ENCODE measurements at regions not wholly inside any gene's neighbourhood (a gene's known extent, or its start where the extent isn't known, plus 50 kb on each side); places are given as distances from the start of the nearest gene placed in this dataset.

DNA sequence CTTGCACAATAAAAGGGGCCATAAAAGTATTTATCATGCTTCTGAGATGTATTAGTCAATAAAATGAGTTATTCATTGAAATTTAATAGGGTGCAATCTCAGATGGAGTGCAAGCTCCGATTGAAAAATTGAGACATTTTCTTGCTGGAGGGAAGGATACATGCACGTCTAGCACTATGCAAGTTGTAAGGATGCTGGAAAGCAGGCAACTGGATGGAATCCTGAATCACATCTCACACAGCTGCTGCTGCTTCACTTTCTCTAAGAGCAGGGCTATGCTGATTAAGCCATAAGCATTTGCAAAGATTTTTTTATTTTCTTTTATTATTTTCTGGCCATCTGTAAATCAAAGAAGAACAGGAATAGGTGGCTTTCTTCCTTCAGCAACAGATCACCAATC lies 308.8 kb upstream of the EPHA7 start:
- Histone ChIP-seq H2AFZ (ENCODE audit: low read length) (no peak overlapping the region), H3K4me2 (ENCODE audit: extremely low read depth, insufficient read depth, low read length) (no peak overlapping the region), H3K4me3 (replicated peaks in 1 of 4; ENCODE audit: control extremely low read depth in 1 of 4, insufficient read depth in 1 of 4, low read depth in 3 of 4, low read length in 4 of 4) (no peak overlapping the region), H3K36me3 (ENCODE audit: control insufficient read depth, insufficient read depth, low read length) (no peaks in the 10 kb centered on the region), H4K20me1 (ENCODE audit: control insufficient read depth, extremely low read depth, insufficient read depth, low read length) (no peaks in the 10 kb centered on the region), H3K9ac (ENCODE audit: insufficient read depth, low read length) (no peak overlapping the region), H3K27ac (ENCODE audit: insufficient read depth, low read length) (no peak overlapping the region), H3K4me1 (ENCODE audit: control insufficient read depth, extremely low read depth, insufficient read depth, low read length) (no peaks in the 10 kb centered on the region), H3K79me2 (ENCODE audit: control insufficient read depth, insufficient read depth, low read length) (no peaks in the 10 kb centered on the region), H3K27me3 (ENCODE audit: control insufficient read depth, insufficient read depth, low read length) (no peaks in the 10 kb centered on the region), H3K9me3 (ENCODE audit: control insufficient read depth, insufficient read depth, low read depth, low read length) (no peaks in the 10 kb centered on the region)
- DNase-seq (ENCODE audit: low read depth in 2 of 2), result peak in 1 of 2 donors; percentile 29
- no peak for TF ChIP-seq EZH2 (IDR thresholded peaks at IDR 0.05; ENCODE audit: low read length, missing control alignments)
- no peak for TF ChIP-seq CTCF (conservative IDR thresholded peaks at IDR 0.05 in 1 of 2, IDR thresholded peaks at IDR 0.05 in 1 of 2; ENCODE audit: low read depth in 1 of 2, low read length in 2 of 2)

DNA sequence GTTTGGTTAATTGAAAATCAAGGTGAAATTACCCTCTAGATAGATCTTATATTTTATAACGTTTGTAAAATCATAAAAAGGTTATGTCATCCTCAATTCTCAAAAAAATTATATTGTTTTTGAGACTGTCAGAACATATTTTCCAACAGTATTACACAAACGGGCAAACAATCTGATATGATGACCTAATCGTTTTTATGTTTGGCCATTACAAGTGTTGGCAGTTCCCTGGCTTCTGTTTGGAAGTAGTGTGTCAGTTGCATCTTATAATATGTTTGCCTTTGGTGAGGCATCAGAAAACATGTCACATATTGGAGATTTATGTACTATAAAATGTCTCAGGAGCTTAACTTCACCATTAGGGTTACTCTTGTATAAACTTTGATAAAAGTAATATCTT lies 308.1 kb upstream of the EPHA7 start:
- no peak overlapping the region for H3K4me2 ChIP-seq (ENCODE audit: extremely low read depth, insufficient read depth, low read length)
- no peak overlapping the region for H3K9ac ChIP-seq (ENCODE audit: insufficient read depth, low read length)
- H3K27ac ChIP-seq (ENCODE audit: insufficient read depth, low read length), result no peak overlapping the region
- H3K36me3 ChIP-seq (ENCODE audit: control insufficient read depth, insufficient read depth, low read length), result no peaks in the 10 kb centered on the region
- no peaks in the 10 kb centered on the region for H3K79me2 ChIP-seq (ENCODE audit: control insufficient read depth, insufficient read depth, low read length)
- H3K9me3 ChIP-seq (ENCODE audit: control insufficient read depth, insufficient read depth, low read depth, low read length), result no peaks in the 10 kb centered on the region
- no peaks in the 10 kb centered on the region for H4K20me1 ChIP-seq (ENCODE audit: control insufficient read depth, extremely low read depth, insufficient read depth, low read length)
- DNase-seq (ENCODE audit: low read depth in 2 of 2), result peak in 1 of 2 donors; percentile 56
- no peak overlapping the region for H2AFZ ChIP-seq (ENCODE audit: low read length)
- TF ChIP-seq EZH2 (IDR thresholded peaks at IDR 0.05; ENCODE audit: low read length, missing control alignments), result no peak
- no peak for TF ChIP-seq CTCF (conservative IDR thresholded peaks at IDR 0.05 in 1 of 2, IDR thresholded peaks at IDR 0.05 in 1 of 2; ENCODE audit: low read depth in 1 of 2, low read length in 2 of 2)
- H3K4me1 ChIP-seq (ENCODE audit: control insufficient read depth, extremely low read depth, insufficient read depth, low read length), result no peaks in the 10 kb centered on the region
- H3K27me3 ChIP-seq (ENCODE audit: control insufficient read depth, insufficient read depth, low read length), result no peaks in the 10 kb centered on the region
- no peak overlapping the region for H3K4me3 ChIP-seq (replicated peaks in 1 of 4; ENCODE audit: control extremely low read depth in 1 of 4, insufficient read depth in 1 of 4, low read depth in 3 of 4, low read length in 4 of 4)

- peak; percentile 6 to 67 for DNase-seq (ENCODE audit: low read depth in 2 of 2)
- no peaks in the 10 kb centered on the region for H3K4me1 ChIP-seq (ENCODE audit: control insufficient read depth, extremely low read depth, insufficient read depth, low read length)
- H2AFZ ChIP-seq (ENCODE audit: low read length), result no peak overlapping the region
- no peaks in the 10 kb centered on the region for H3K27me3 ChIP-seq (ENCODE audit: control insufficient read depth, insufficient read depth, low read length)
- no peaks in the 10 kb centered on the region for H3K79me2 ChIP-seq (ENCODE audit: control insufficient read depth, insufficient read depth, low read length)
- H3K4me3 ChIP-seq (replicated peaks in 1 of 4; ENCODE audit: control extremely low read depth in 1 of 4, insufficient read depth in 1 of 4, low read depth in 3 of 4, low read length in 4 of 4), result no peak overlapping the region
- H3K4me2 ChIP-seq (ENCODE audit: extremely low read depth, insufficient read depth, low read length), result no peak overlapping the region
- H3K9ac ChIP-seq (ENCODE audit: insufficient read depth, low read length), result no peak overlapping the region
- no peak for TF ChIP-seq EZH2 (IDR thresholded peaks at IDR 0.05; ENCODE audit: low read length, missing control alignments)
- TF ChIP-seq CTCF (conservative IDR thresholded peaks at IDR 0.05 in 1 of 2, IDR thresholded peaks at IDR 0.05 in 1 of 2; ENCODE audit: low read depth in 1 of 2, low read length in 2 of 2), result peak in 1 of 2 donors; percentile 79
- H3K27ac ChIP-seq (ENCODE audit: insufficient read depth, low read length), result no peak overlapping the region
- H3K9me3 ChIP-seq (ENCODE audit: control insufficient read depth, insufficient read depth, low read depth, low read length), result no peaks in the 10 kb centered on the region
- no peaks in the 10 kb centered on the region for H3K36me3 ChIP-seq (ENCODE audit: control insufficient read depth, insufficient read depth, low read length)
- H4K20me1 ChIP-seq (ENCODE audit: control insufficient read depth, extremely low read depth, insufficient read depth, low read length), result no peaks in the 10 kb centered on the region
Observed at GRCh38 chr6:93721386-93722048, 302.2 kb upstream of the EPHA7 start.
